ENCODE measurements at regions not wholly inside any gene's neighbourhood (a gene's known extent, or its start where the extent isn't known, plus 50 kb on each side); places are given as distances from the start of the nearest gene placed in this dataset.

GRCh38 chr4:137896221-137896737 is 345.9 kb downstream of the SLC7A11 start:
- TF ChIP-seq, protein P1, sequence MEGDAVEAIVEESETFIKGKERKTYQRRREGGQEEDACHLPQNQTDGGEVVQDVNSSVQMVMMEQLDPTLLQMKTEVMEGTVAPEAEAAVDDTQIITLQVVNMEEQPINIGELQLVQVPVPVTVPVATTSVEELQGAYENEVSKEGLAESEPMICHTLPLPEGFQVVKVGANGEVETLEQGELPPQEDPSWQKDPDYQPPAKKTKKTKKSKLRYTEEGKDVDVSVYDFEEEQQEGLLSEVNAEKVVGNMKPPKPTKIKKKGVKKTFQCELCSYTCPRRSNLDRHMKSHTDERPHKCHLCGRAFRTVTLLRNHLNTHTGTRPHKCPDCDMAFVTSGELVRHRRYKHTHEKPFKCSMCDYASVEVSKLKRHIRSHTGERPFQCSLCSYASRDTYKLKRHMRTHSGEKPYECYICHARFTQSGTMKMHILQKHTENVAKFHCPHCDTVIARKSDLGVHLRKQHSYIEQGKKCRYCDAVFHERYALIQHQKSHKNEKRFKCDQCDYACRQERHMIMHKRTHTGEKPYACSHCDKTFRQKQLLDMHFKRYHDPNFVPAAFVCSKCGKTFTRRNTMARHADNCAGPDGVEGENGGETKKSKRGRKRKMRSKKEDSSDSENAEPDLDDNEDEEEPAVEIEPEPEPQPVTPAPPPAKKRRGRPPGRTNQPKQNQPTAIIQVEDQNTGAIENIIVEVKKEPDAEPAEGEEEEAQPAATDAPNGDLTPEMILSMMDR (conservative IDR thresholded peaks at IDR 0.05; ENCODE audit: low read length): no peak
- TF ChIP-seq EZH2phosphoT487 (IDR thresholded peaks at IDR 0.05; ENCODE audit: borderline replicate concordance, low read depth, low read length): no peak
